Kidney (tissue), 13 donors: ENCODE measurements at regions not wholly inside any gene's neighbourhood (a gene's known extent, or its start where the extent isn't known, plus 50 kb on each side); places are given as distances from the start of the nearest gene placed in this dataset.
A peak's percentile ranks its signal among the peaks of the same experiment; 100 is the strongest.

Source experiments
- DNase-seq, 5 donors: peaks; one replicate each; pipeline ENCODE4 v3.0.0-alpha.2; 2013 to 2020
- FAIRE-seq: peaks from 2 replicates; lab custom pipeline; 2012; peaks lifted over from hg19 to GRCh38; lab: Jason Lieb, UNC
- H3K27ac ChIP-seq, 2 donors: one replicate each; pipeline ENCODE4 v1.7.0; 2013; ENCODE audit warnings: low read depth in 2 of 2, low read length in 2 of 2, inconsistent platforms in 1 of 2
- H3K27me3 ChIP-seq: one replicate; pipeline ENCODE4 v1.7.1; 2013; ENCODE audit warnings: low read length, inconsistent platforms; ENCODE audit not compliant: control insufficient read depth, insufficient read depth
- H3K36me3 ChIP-seq, 3 donors: one replicate each; pipeline versions ENCODE4 v1.7.0 to v1.7.1; 2013; ENCODE audit warnings: low read length in 3 of 3, control low read depth in 1 of 3, inconsistent platforms in 1 of 3; ENCODE audit not compliant: insufficient read depth in 3 of 3, control insufficient read depth in 2 of 3
- H3K4me1 ChIP-seq, 3 donors: one replicate each; pipeline versions ENCODE4 v1.7.0 to v1.7.1; 2013; ENCODE audit warnings: low read length in 3 of 3, inconsistent platforms in 1 of 3, low read depth in 1 of 3; ENCODE audit not compliant: control insufficient read depth in 2 of 3, insufficient read depth in 2 of 3
- H3K4me3 ChIP-seq, 3 donors: one replicate each; pipeline versions ENCODE4 v1.7.0 to v1.8.1; 2013; ENCODE audit warnings: low read length in 3 of 3, control low read depth in 1 of 3, inconsistent platforms in 1 of 3
- H3K9ac ChIP-seq, 3 donors: one replicate each; pipeline versions ENCODE4 v1.7.0 to v1.7.1; 2013; ENCODE audit warnings: low read length in 3 of 3, control low read depth in 1 of 3, inconsistent platforms in 1 of 3
- H3K9me3 ChIP-seq, 3 donors: one replicate each; pipeline versions ENCODE4 v1.7.0 to v1.7.1; 2013; ENCODE audit warnings: low read length in 3 of 3, control low read depth in 1 of 3, inconsistent platforms in 1 of 3; ENCODE audit not compliant: control insufficient read depth in 2 of 3, insufficient read depth in 1 of 3
- CTCF ChIP-seq: IDR thresholded peaks from 3 replicates; pipeline ENCODE4 v1.5.1; 2012; ENCODE audit warnings: mild to moderate bottlenecking, moderate library complexity, borderline replicate concordance; ENCODE audit not compliant: insufficient read depth; ENCODE audit errors: extremely low read depth
- intact Hi-C: fragments of 100-400 bp; cut with DNase I; formaldehyde crosslinking; loops from one replicate; pipeline ENCODE4 v1.11.1; 2022
- donor health status: control.
- donor health status: control.
- donor health status: control.
- donor health status: control.
- donor health status: control.
- donor health status: DM: yes; HTN: yes; CAD: no.
- donor health status: Normal renal cell carcinoma (clear cell type).

- Histone ChIP-seq H3K4me3 (no peak overlapping the region), H3K9ac (no peak overlapping the region), H3K4me1 (peaks cover 0 to 9% (median 0%) of the 10 kb centered on the region in 3 donors), H3K27me3 (no peaks in the 10 kb centered on the region), H3K36me3 (no peaks in the 10 kb centered on the region), H3K27ac (no peak overlapping the region), H3K9me3 (no peaks in the 10 kb centered on the region)
- no peak for TF ChIP-seq CTCF
- FAIRE-seq (no peak), DNase-seq (peak in 1 of 5 donors; percentile 53)
- intact Hi-C loops, result no loop called here
Observed at GRCh38 chr10:131451407-131452015, 140.0 kb upstream of the TCERG1L start.

- no peak for TF ChIP-seq CTCF
- Histone ChIP-seq H3K9me3 (no peaks in the 10 kb centered on the region), H3K36me3 (no peaks in the 10 kb centered on the region), H3K27ac (no peak overlapping the region), H3K4me1 (peaks cover 0 to 9% (median 0%) of the 10 kb centered on the region in 3 donors), H3K27me3 (no peaks in the 10 kb centered on the region), H3K9ac (no peak overlapping the region), H3K4me3 (peak overlapping the region in 1 of 3 donors; percentile 16)
- no peak for FAIRE-seq
- intact Hi-C loops, result no loop called here
- peak; percentile 85 to 94 (median 91) for DNase-seq
Observed at GRCh38 chr10:131452926-131453720, 141.6 kb upstream of the TCERG1L start.

DNA sequence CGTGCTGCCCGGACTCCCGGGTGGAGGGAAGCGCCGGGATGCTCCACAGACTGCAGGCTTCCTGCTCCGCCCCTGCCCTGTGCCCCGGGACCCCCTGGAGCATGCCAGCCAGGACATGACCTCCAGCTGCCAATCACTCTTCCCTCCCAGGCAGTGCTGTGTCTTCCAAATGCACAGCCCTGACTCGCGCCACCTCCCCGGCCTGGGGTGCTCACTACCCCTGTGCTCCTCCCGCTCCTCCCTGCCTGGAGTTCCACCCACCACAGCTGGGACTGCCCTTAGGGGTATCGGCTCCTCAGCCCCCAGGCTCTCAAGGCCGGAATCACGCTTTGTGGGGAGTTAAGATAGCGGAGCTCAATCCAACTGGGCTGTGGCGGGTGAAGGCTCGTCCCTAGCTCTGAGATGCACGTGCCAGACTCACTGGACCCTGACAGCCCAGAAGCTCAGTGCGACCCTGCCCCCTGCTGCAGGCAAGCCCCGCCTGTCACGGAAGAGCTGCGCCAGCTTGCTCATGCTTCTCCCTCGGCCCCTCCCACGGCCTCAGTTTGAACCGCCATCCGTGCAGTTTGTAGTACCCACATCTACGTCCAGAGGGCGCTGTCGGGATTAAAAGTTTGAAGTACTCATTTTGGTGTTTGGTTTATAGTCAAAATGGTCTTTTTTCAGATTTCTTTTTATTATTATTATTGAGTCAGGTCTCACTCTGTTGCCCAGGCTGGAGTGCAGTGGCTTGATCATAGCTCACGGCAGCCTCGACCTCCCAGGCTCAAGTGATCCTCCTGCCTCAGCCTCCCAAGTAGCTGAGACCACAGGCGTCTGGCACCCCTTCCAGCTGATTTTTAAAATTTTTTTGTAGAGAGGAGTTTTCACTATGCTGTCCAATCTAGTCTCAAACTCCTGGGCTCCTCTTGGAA is 142.5 kb upstream of the TCERG1L start:
- no peaks in the 10 kb centered on the region for H3K27me3 ChIP-seq

More for the DNA sequence above, 142.5 kb upstream of the TCERG1L start:
- peak; percentile 81 for TF ChIP-seq CTCF
- intact Hi-C loops, result no loop called here
- Histone ChIP-seq H3K9me3 (no peaks in the 10 kb centered on the region), H3K36me3 (no peaks in the 10 kb centered on the region), H3K4me3 (peak overlapping the region in 2 of 3 donors; percentile 21 to 26), H3K27ac (no peak overlapping the region), H3K4me1 (peaks cover 0 to 9% (median 0%) of the 10 kb centered on the region in 3 donors), H3K9ac (no peak overlapping the region)
- DNase-seq (peak; percentile 87 to 98 (median 97)), FAIRE-seq (no peak)
